Retinal pigment epithelial cell (primary cell): ENCODE measurements at regions not wholly inside any gene's neighbourhood (a gene's known extent, or its start where the extent isn't known, plus 50 kb on each side); places are given as distances from the start of the nearest gene placed in this dataset.
A peak's percentile ranks its signal among the peaks of the same experiment; 100 is the strongest.

Experiments
- DNase-seq: peaks from one replicate; pipeline ENCODE4 v3.0.0-alpha.2; 2010; ENCODE audit warnings: low read depth
- H3K4me3 ChIP-seq: 2 replicates; pipeline ENCODE4 v1.5.1; 2011; ENCODE audit warnings: mild to moderate bottlenecking, low read length, control low read depth, moderate library complexity
- TF ChIP-seq, protein P1 (sequence below): conservative IDR thresholded peaks from 2 replicates; pipeline ENCODE4 v1.5.1; 2011; ENCODE audit warnings: low read depth, low read length, control low read depth, inconsistent platforms

DNA sequence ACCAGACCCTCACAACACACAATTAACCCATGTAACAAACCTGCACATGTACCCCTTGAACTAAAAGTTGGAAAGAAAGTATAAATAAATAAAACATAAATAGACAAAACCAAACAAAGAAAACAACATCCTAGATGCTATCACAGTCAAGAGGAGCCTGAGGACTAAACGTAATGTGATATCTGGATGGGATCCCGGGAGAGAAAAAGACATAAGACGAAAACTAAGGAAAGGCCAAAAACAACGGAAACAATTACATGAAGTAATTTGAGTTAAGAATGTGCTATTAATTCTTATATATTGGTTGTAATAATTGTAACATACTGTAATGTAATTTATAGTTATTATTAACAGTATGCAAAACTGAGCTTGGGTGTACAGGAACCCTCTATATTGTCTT, 793.9 kb downstream of the SEMA5A start:
- no peak for DNase-seq
- TF ChIP-seq, protein P1, sequence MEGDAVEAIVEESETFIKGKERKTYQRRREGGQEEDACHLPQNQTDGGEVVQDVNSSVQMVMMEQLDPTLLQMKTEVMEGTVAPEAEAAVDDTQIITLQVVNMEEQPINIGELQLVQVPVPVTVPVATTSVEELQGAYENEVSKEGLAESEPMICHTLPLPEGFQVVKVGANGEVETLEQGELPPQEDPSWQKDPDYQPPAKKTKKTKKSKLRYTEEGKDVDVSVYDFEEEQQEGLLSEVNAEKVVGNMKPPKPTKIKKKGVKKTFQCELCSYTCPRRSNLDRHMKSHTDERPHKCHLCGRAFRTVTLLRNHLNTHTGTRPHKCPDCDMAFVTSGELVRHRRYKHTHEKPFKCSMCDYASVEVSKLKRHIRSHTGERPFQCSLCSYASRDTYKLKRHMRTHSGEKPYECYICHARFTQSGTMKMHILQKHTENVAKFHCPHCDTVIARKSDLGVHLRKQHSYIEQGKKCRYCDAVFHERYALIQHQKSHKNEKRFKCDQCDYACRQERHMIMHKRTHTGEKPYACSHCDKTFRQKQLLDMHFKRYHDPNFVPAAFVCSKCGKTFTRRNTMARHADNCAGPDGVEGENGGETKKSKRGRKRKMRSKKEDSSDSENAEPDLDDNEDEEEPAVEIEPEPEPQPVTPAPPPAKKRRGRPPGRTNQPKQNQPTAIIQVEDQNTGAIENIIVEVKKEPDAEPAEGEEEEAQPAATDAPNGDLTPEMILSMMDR, result no peak
- H3K4me3 ChIP-seq, result no peak overlapping the region

DNA sequence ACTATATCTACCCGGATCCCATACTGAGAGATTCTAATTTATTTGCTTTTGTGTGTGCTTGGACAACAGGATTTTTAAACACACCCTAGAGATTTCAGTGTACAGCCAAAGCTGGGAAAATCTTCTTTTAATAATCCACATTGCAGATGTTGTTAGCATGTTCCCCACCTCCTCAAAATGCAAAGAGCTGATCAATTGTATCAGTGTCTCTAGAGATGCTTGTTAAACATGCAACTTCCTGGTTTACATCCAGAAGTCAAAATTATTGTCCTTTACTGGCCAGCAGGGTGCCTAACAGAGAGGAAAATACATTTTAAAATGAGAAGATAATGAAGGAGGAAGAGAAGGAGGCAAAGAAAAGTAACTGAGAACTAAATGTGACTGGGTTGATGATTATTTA, 793.3 kb downstream of the SEMA5A start:
- no peak overlapping the region for H3K4me3 ChIP-seq
- TF ChIP-seq, protein P1, result peak; percentile 9
- no peak for DNase-seq

DNA sequence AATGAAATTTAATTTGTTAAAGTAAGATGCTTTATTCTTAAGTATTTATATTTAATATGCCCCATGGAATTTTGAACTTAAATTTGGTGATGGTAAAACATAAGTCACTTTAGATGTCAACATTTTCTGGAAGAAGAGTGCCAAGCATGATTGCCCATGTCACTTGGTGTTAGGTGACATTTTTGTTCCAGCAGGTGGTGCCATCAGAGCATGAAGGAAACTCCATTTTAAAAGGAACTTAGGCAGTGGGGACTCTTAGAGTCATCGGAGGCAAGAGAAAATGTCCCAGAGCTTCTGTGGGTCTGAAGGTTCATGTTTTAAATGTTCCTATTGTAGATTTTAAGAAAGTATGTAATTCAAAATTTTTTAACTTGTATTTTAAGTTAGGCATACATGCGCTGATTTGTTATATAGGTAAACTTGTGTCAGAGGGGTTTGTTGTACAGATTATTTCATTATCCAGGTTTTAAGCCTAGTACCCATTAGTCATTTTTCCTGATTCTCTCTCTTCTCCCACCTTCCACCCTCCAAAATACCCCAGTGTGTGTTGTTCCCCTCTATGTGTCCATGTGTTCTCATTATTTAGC, 789.3 kb downstream of the SEMA5A start:
- DNase-seq, result no peak

DNA sequence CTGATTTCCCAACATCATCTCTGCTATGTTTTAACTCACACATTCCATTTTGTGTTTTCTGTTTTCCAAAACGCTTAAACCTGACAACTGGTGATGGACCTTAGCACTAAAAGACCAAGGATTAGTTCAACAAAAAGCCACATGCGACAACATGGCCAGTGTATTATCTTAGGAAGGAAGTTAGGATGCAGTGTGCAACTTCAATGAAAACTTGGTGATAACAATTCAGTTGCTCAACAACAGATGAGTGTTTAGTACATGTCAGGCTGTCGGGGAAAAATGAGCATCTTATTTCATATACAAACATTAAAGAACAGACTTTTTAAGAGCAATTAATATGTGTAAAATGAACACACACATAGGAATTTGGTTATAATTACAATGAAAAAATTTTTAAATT, 780.0 kb downstream of the SEMA5A start:
- no peak for DNase-seq
- TF ChIP-seq, protein P1, result no peak
- no peak overlapping the region for H3K4me3 ChIP-seq

More for the DNA sequence above, 789.3 kb downstream of the SEMA5A start:
- no peak overlapping the region for H3K4me3 ChIP-seq
- TF ChIP-seq, protein P1, result peak; percentile 69

DNA sequence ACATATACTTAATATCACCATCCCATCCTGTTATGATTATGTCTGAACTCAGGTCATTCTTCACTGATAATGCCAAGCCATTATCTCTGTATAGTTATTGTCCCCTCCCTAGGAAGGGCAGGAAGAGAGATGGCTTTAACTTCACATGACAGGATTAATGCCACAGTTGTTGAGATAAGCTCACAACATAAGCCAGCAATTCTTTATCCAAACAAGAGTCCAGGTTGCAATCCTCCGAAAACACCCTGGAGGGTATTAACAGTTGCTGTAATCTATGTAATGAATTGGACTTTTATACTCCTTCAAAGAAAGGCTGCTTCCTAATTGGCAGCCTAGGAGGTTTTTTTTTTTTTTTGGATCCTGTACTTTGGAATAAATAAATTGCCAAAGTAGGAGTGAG, 779.4 kb downstream of the SEMA5A start:
- no peak for DNase-seq
- TF ChIP-seq, protein P1, result no peak
- H3K4me3 ChIP-seq, result no peak overlapping the region

DNA sequence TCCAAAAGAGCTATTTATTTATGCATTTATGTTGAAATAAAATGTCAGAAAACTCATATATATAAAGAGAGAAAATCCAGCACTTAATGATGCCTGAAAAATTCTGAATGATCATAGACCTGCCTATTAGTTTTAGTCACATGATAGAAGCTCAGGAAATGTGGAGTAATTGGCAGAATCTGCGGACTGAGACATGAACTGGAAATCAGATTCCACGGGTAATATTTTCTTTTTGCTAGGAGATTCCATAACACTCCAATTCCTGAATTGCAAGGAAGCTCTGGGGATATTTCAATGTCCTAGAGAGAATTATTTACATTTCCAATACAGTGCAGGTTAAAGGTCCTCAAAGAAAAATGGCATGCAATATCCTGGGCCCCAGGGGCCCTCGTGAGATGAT, 778.8 kb downstream of the SEMA5A start:
- TF ChIP-seq, protein P1, result no peak

DNA sequence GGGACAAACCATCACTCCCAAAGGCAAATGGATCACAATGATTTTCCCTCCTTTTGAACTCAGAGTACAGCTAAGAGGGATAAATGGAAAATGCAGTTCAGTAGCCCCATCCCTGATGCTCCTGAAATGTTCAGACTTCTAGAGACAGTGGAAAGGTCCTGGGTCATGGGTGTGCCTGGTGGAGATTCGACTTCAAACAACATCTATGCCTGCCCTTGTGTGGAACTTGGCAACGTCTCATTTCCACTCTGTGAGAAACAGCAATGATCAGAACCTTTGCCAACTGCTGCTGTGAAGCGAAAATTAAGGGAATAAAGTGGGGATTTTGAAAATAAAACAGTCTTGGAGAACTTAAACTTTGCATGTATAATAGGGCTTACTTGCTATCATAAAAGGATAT, 778.1 kb downstream of the SEMA5A start:
- no peak for DNase-seq
- no peak overlapping the region for H3K4me3 ChIP-seq
- TF ChIP-seq, protein P1, result no peak

More for the DNA sequence above, 778.8 kb downstream of the SEMA5A start:
- DNase-seq, result no peak
- no peak overlapping the region for H3K4me3 ChIP-seq
